HEK293T (cell line): ENCODE measurements at regions not wholly inside any gene's neighbourhood (a gene's known extent, or its start where the extent isn't known, plus 50 kb on each side); places are given as distances from the start of the nearest gene placed in this dataset.

Source experiments
- CTCF ChIA-PET: fragments of 350-600 bp; formaldehyde crosslinking; extraction: SDS; loops from one replicate; lab custom pipeline; 2021; ENCODE audit warnings: antibody characterized with exemption, inconsistent platforms; lab: Yijun Ruan, JAX
- POLR2A ChIA-PET: fragments of 350-600 bp; formaldehyde crosslinking; extraction: SDS; loops from one replicate; lab custom pipeline; 2020; ENCODE audit warnings: antibody characterized with exemption, inconsistent platforms; lab: Yijun Ruan, JAX
- DNase-seq: peaks from one replicate; pipeline ENCODE4 v3.0.0; 2012; ENCODE audit warnings: mixed read lengths; ENCODE audit errors: extremely low spot score
- ARNT ChIP-seq: fragments of 450-650 bp; IDR thresholded peaks from 2 replicates; pipeline ENCODE4 v1.6.1; 2017; ENCODE audit warnings: mild to moderate bottlenecking
- BHLHE40 ChIP-seq: fragments of 450-650 bp; IDR thresholded peaks from 2 replicates; pipeline ENCODE4 v1.6.1; 2016; ENCODE audit warnings: mild to moderate bottlenecking, moderate library complexity, borderline replicate concordance
- CTBP1 ChIP-seq: fragments of 450-650 bp; IDR thresholded peaks from 2 replicates; pipeline ENCODE4 v1.6.1; 2016; ENCODE audit warnings: borderline replicate concordance
- ELF4 ChIP-seq: fragments of 450-650 bp; IDR thresholded peaks from 2 replicates; pipeline ENCODE4 v1.6.1; 2017; ENCODE audit warnings: antibody characterized with exemption
- FOXA1 ChIP-seq: fragments of 450-650 bp; IDR thresholded peaks from 2 replicates; pipeline ENCODE4 v1.6.1; 2016; ENCODE audit warnings: mild to moderate bottlenecking
- FOXK2 ChIP-seq: fragments of 450-650 bp; IDR thresholded peaks from 2 replicates; pipeline ENCODE4 v1.6.1; 2016; ENCODE audit warnings: mild to moderate bottlenecking
- FOXM1 ChIP-seq: fragments of 450-650 bp; IDR thresholded peaks from 2 replicates; pipeline ENCODE4 v1.6.1; 2017; ENCODE audit warnings: mild to moderate bottlenecking, borderline replicate concordance
- HDGF ChIP-seq: fragments of 450-650 bp; IDR thresholded peaks from 2 replicates; pipeline ENCODE4 v1.6.1; 2017; ENCODE audit warnings: antibody characterized with exemption, borderline replicate concordance
- L3MBTL2 ChIP-seq: fragments of 450-650 bp; conservative IDR thresholded peaks from 2 replicates; pipeline ENCODE4 v1.6.1; 2016; ENCODE audit warnings: mild to moderate bottlenecking
- LEF1 ChIP-seq: fragments of 450-650 bp; IDR thresholded peaks from 2 replicates; pipeline ENCODE4 v1.6.1; 2017; ENCODE audit warnings: mild to moderate bottlenecking, borderline replicate concordance
- NFRKB ChIP-seq: fragments of 450-650 bp; IDR thresholded peaks from 2 replicates; pipeline ENCODE4 v1.6.1; 2016; ENCODE audit warnings: mild to moderate bottlenecking, moderate library complexity
- PKNOX1 ChIP-seq: fragments of 450-650 bp; IDR thresholded peaks from 2 replicates; pipeline ENCODE4 v1.6.1; 2016
- SP1 ChIP-seq: fragments of 450-650 bp; IDR thresholded peaks from 2 replicates; pipeline ENCODE4 v1.6.1; 2017
- SUZ12 ChIP-seq: fragments of 450-650 bp; IDR thresholded peaks from 2 replicates; pipeline ENCODE4 v1.6.1; 2016; ENCODE audit warnings: mild to moderate bottlenecking
- TARDBP ChIP-seq: fragments of 450-650 bp; IDR thresholded peaks from 2 replicates; pipeline ENCODE4 v1.6.1; 2016
- ZNF384 ChIP-seq: fragments of 450-650 bp; IDR thresholded peaks from 2 replicates; pipeline ENCODE4 v1.6.1; 2016

GRCh38 chr6:119626884-119627619 is 277.5 kb upstream of the MAN1A1 start:
- ChIA-PET CTCF (no interaction called here), POLR2A (no interaction called here)
- TF ChIP-seq HDGF (no peak), SUZ12 (no peak), SP1 (no peak), ZNF384 (no peak), BHLHE40 (no peak), ARNT (no peak), TARDBP (no peak), ELF4 (no peak)
- no peak for DNase-seq

GRCh38 chr6:119620846-119621555 is 271.4 kb upstream of the MAN1A1 start:
- DNase-seq, result no peak
- ChIA-PET CTCF (no interaction called here), POLR2A (no interaction called here)
- TF ChIP-seq ARNT (no peak), LEF1 (no peak), FOXK2 (no peak), PKNOX1 (no peak), ELF4 (no peak), FOXM1 (no peak), L3MBTL2 (no peak), BHLHE40 (no peak)

- DNase-seq, result no peak
- ChIA-PET POLR2A (no interaction called here), CTCF (no interaction called here)
- TF ChIP-seq BHLHE40, result no peak
- no peak for TF ChIP-seq FOXK2
Observed at GRCh38 chr6:119614138-119614537, 264.6 kb upstream of the MAN1A1 start.

GRCh38 chr6:119612911-119613381 is 263.4 kb upstream of the MAN1A1 start:
- DNase-seq, result no peak
- ChIA-PET CTCF (no interaction called here), POLR2A (interaction anchor here (0.6 kb wide), 1 partner anchor 465 kb away, joined by 4 read pairs; no protein-coding TSS in a partner anchor)
- no peak for TF ChIP-seq SP1
- no peak for TF ChIP-seq CTBP1
- no peak for TF ChIP-seq HDGF
- TF ChIP-seq FOXM1, result no peak

GRCh38 chr6:119612176-119612891 is 262.8 kb upstream of the MAN1A1 start:
- ChIA-PET POLR2A (interaction anchor here (0.6 kb wide), 1 partner anchor 464 kb away, joined by 4 read pairs; no protein-coding TSS in a partner anchor), CTCF (no interaction called here)
- TF ChIP-seq ZNF384 (no peak), LEF1 (no peak), SP1 (no peak), ARNT (no peak), HDGF (no peak), FOXM1 (no peak), L3MBTL2 (no peak), BHLHE40 (no peak), SUZ12 (no peak), ELF4 (no peak), FOXA1 (no peak), NFRKB (no peak), FOXK2 (no peak), TARDBP (no peak), PKNOX1 (no peak), CTBP1 (no peak)
- DNase-seq, result no peak

GRCh38 chr6:119610754-119611153 is 261.2 kb upstream of the MAN1A1 start:
- TF ChIP-seq ELF4, result no peak
- TF ChIP-seq ZNF384, result no peak
- TF ChIP-seq HDGF, result no peak
- no peak for TF ChIP-seq LEF1
- no peak for TF ChIP-seq PKNOX1
- no peak for TF ChIP-seq BHLHE40
- TF ChIP-seq FOXM1, result no peak
- TF ChIP-seq ARNT, result no peak
- TF ChIP-seq L3MBTL2, result no peak
- TF ChIP-seq FOXK2, result no peak
- TF ChIP-seq CTBP1, result no peak
- no peak for TF ChIP-seq NFRKB
- TF ChIP-seq TARDBP, result no peak
- TF ChIP-seq SUZ12, result no peak
- no peak for TF ChIP-seq SP1
- no peak for TF ChIP-seq FOXA1
- POLR2A ChIA-PET, result no interaction called here
- CTCF ChIA-PET, result no interaction called here
- DNase-seq, result no peak
